NCI-H146 (cell line): ENCODE measurements at regions not wholly inside any gene's neighbourhood (a gene's known extent, or its start where the extent isn't known, plus 50 kb on each side); places are given as distances from the start of the nearest gene placed in this dataset.
"Not testable (repeated sequence)": the region's sequence is repeated elsewhere in the genome, so short reads cannot be mapped to it uniquely, and the experiment has no call there.

Experiments
- DNase-seq: peaks from one replicate; lab custom pipeline; 2025; lab: John Stamatoyannopoulos, UW

DNA sequence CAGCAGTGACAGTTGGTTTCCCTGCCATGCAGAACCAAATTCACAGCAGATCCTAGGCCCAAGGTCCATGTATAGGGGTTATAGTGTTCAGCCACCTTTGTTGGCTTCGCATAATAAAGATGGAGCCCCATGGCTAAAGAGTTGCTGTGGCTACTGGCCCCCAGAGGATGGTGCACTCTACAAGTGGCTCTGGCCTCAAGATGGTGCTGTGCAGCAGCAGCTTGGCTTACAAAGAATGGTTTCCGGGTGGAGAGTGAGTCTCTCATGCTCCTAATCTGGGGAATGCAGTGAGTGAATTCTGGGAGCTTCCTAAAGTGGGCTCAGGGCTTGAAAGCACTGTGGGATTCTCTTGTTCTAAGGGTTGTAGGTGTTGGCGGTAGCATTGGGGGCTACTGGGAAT lies 1199.7 kb downstream of the CNTNAP5 start:
- peak; percentile 61 for DNase-seq

DNA sequence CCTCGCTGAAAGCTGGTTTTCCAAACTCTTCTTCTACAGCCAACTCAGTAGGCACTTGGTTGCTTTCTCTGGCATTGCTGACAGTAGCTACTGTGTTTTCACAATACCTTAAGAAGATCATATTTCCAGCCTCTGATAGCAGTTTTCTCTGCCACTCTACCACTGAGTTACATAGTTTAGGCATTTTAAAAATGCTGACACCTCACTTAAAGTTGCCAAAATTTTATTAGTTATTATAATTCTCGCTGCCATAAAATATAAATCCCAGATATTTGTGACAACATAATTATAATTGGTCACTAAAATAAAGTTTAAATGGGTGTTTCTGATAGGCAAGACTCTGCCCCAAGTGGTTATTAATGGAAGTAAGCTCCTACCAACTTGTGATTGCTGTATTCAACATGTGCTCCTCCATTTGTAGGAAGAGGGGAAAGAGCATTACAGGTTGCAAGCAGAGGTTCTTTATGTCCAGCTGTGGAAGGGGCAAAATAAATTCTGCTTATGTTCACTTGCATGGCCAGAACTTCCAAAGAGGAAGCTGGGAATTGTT lies 1202.8 kb downstream of the CNTNAP5 start:
- no peak for DNase-seq

DNA sequence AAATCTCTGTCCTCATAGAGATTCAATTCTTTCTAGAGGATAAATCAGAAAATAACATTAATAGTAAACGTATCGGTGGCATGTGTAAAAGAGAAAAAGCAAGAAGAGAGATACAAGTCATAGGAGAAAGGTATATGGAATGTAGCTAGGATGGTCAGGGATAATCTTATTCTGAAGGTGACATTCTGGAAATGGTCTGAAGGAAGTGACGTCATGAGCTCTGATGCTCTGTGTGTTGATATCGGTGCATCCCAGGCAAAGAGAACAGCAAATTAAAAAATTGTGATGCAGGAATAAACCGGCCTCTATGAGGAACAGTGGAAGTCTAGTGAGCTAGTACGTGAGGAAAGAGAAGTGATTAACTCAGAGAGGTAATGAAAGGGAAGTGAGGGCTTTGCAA lies 1215.8 kb downstream of the CNTNAP5 start:
- no peak for DNase-seq

DNA sequence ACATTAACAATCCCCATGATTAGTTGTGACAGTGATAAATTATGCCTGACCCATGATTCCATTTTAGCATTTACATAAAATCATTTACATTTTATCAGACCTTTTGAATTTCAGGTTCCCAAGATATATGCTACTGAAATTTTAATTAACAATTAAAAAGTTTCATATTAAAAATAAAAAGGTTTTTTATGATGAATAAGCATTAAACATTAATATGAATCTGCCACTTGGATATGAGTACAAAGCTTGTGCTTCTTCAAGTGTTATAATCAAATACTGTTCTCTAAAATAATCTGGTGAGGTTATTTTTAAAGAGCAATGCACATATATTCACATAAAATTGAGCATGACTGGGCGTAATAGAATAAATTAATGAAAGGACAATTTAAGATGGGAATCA lies 1218.0 kb downstream of the CNTNAP5 start:
- no peak for DNase-seq

DNA sequence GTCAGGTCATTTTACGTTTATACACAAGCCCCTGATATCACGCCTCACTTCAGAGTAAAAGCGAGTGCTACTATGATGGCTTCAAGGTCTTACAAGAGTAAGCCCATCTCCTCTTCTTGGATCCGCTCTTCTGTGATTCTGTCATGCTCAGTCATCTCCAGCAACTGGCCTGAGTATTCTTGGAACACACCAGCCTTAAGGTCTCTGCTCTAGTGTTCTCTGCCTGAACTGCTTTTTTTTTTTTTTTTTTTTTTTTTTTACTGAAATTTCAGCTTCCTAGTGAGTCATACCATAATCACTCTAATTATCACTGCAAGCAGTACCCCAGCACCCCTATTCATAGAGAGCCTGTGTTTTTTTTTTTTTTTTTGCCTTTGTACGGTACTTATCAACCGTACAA lies 1228.9 kb downstream of the CNTNAP5 start:
- peak; percentile 54 for DNase-seq

DNA sequence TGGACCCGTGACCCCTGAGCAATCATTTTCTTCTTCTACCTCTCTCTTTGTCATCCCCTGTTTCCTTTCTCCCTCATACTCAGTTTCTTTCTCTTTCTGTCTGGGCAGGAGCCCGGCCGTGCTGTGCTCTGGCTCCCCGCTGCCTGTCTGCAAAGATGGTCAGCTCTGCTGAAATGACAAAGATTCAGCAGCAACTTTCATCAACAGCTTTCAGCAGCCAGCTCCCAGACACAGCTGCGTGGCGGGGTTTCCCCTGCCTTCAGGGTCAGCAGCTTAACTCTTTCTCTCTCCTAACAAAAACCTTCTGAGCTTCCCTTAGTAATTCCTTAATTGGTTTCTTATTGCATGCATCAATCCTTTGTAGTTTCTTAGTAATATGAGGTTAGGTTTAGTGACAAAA lies 1234.4 kb downstream of the CNTNAP5 start:
- no peak for DNase-seq

DNA sequence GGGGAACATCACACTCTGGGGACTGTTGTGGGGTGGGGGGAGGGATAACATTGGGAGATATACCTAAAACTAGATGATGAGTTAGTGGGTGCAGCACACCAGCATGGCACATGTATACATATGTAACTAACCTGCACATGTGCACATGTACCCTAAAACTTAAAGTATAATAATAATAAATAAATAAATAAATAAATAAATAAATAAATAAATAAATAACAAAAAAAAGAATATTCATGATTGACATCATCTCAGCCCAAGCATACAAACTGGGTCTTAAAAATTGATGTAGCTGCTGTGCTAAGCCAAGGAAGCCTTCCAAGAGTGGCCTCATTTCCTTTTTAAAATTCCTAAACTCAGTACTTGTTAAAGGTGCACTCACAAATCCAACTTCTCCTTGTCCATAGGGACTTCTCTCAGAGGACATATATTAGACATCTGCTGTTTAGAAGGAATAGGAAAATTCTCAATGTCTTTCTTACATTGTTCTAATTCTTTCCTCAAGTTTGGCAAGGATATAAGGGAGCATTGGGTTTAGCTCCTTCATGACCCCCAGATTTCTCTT lies 1235.4 kb downstream of the CNTNAP5 start:
- DNase-seq, result not testable (repeated sequence)

DNA sequence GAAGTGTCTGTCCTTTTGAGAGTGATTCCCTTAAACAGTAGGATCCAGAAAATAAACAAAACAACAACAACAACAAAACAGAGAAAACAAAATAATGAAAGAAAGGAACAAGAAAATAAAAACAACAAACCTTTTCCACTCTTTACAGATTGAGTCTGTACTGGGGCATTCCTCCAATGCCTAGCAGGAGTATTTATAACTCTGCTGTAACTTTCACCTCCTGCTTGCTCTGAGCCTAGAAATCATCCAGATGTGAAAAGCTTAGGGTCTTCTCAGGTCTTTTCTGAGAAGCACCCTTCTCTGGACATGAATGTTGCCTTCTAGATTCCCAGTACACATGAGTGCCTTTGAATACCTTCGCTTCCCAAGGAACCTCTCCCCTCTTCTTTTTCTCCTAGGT lies 1239.4 kb downstream of the CNTNAP5 start:
- no peak for DNase-seq

DNA sequence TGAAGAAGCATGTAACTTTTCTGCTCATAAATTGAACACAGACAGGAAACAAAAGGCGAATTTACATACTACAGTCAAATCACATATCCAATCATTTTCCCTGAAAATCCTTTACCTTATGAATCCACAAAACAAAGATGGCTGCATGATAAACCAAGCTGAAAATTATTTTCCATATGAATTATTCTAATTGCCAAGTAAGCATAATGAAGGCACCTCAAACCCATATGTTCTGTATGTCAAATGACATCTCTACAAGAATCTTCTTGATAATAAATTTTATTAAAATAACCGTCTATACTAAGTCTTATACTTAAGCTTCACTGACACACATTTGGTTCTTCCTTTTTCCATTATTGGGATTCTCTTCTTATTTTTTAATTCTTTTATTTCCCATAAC lies 1242.6 kb downstream of the CNTNAP5 start:
- no peak for DNase-seq

DNA sequence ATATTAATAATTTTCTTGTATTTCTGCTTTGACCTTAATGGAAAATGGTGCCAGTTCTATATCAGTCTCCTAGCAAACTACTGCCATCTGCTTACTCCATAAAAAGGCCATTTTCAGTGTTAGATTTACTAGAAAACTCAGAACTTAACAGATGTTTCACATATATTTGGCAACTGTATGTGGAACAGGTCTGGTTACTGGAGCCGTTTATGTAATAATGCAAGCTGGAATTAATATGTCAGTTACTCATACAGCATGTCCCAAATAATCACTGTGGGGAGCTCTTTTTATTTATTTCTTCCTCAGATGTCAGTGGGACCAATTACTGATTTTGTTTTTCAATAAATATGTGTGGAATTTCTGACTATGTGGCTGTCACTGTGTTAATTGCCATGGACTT lies 1247.6 kb downstream of the CNTNAP5 start:
- no peak for DNase-seq

DNA sequence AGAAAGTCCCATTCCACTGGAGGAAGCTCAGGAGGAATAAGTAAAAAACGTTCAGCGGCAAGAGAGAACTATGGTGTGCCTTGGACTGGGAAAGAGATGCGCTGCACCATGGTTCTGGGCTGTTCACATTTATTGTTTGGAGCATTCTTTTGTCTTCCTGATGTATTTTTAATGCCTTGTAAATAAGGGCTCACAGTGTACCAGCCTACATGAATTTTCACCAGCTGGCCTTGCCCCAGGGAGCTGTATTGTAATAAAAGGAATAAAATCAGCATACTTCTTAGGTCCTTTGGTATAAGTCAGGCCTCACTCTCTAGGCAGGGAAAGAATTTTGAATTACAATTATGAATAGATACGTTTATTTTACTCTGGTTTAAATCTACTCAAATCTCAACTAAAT lies 1249.6 kb downstream of the CNTNAP5 start:
- no peak for DNase-seq

DNA sequence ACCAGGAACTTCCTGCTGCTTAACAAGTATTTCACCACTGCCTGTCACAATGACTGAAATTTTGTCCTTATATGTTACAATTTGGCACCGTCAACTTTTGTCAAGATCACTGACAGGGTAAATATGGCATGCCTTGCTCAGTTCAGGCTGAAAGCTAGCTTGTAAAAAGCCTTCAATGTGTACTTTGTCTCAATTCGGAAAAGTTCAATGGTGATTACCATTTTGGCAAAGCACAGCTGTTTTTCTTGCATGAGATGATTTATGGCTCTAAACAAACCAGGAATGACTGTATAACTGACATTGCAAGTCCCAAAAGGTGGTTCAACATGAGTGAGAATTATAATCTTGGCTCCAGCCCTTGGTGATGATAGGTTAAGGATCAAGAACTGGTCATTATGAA lies 1255.2 kb downstream of the CNTNAP5 start:
- no peak for DNase-seq

DNA sequence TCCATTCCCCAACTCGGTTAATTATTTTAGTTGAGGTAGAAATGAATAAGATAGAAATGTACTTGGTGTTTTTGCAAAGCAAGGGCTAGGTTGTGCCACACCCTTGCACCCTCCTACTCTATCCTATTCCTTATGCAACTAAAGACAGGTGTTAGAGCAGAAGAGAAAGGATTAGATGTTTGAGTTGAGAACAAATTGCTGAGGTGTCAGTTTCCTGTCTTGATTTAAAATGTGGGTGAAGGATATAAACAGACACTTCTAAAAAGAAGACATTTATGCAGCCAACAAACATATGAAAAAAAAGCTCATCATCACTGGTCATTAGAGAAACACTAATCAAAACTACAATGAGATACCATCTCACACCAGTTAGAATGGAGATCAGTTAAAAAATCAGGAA lies 1256.2 kb downstream of the CNTNAP5 start:
- no peak for DNase-seq

DNA sequence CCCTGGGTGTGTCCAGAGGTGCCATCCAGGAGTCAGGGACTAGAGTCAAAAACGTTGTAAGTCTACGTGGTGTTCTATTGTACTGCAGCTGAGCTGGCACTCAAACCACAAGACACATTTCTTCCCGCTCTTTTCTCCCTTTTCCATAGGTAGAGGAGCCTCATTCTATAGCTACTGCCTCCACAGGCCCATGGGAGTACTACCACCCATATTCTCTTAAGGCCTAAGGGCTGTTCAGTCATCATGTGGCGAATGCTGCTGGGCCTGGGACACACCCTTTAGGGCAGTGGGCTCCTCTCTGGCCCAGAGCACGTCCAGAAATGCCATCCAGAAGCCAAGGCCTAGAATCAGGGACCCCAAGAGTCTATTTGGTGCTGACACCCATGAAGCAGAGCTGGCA lies 1271.7 kb downstream of the CNTNAP5 start:
- no peak for DNase-seq

DNA sequence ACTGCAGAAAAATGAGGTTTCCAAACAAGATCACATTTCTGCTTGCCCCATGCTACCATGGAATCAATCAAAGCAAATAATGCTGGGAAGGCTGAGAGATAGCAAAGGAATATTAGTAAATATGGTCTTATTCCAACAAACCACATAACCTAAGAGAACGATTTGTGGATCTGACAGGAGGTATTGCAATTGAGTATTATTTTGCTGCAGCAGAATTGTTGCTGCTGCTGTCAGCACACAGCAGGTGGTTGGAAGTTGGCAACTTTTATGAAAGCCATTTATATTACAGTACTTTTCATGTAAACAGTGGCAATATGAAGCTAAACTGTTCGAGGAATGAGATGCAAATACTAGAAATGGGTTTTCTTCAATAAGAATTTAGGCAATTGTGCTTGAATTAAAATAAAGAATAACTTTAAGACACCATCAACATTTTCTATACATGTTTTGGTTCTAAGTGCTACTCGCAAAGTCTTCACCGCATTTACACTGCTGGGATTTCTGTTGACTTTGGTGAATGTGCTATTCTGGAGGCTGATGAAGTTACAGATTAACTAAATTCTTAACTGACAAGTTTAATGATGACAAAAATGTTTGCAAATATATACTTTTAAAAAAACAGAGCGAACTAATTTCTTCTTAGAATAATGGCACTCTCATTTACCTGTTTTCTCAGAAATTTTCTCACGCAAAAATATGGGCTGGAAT lies 1285.7 kb downstream of the CNTNAP5 start:
- DNase-seq, result no peak

DNA sequence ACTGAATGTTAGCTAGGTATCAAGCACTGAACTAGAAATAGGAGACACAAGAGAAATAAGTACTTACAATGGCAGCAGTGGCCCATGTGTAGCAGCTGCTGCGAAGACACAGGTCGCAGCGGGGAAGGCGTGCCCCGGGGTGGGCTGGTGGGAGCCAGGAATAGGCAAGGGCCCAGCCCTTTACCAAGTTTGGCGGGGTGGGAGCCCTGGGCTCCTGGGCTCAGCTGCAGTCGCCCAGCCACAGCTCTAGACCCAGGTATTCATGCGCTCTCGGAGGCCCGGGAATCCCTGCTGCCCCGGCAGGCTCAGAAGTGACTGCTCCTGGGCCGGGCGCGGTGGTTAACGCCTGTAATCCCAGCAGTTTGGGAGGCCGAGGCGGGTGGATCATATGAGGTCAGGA lies 1287.3 kb downstream of the CNTNAP5 start:
- no peak for DNase-seq

DNA sequence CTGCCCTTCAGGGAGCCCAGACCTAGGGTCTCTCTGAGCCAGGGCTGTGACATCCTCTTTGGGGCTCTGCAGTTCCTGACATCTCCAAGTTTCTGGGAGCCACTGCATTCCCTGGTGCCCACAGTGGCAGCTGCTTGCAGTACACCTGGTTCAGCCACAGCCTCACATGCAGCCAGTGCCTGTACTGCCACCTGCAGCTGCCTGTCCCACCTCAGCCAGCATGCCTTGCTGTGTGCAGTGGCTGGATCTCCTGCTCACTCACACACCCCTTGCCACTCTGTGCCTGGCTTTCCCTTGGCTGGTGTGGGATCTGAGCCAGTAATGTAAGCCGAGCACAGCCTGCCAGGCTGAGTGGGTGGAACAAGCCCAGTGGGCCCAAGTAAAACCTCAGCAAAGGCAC lies 1288.7 kb downstream of the CNTNAP5 start:
- no peak for DNase-seq

DNA sequence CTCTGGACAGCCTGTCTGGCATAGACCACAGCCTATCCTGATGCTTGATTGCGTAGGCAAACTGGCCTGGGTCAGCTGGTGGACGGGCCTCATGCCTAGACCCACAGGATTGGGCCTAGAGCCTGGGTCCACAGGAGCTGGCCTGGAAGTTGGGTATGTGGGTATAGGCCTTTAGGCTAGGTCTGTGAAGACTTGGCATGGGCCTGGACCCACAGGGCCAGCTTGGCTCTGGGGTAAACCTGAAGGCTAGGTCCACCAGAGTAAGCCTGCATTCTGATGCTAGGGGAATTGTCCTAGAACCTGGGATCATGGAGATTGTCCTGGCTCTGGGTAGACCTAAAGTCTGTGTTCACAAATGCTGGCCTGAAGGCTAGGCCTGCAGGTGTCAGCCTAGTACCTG lies 1293.7 kb downstream of the CNTNAP5 start:
- DNase-seq, result no peak

DNA sequence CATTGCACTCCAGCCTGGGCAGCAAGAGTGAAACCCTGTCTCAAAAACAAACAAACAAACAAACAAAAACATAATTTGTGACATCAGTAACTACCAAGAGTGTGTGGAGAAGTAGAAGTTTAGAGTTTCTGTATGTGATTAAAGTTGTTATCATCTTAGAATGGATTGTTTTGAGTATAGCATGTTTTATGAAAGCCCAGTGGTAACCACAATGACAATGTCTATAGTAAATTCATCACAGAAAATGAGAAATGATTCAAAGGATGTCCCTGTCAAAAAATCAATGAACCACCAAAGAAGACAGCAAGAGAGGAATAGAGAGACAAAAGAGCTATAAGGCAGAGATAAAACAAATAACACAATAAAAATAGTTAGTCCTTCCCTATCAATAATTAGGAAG lies 1299.2 kb downstream of the CNTNAP5 start:
- DNase-seq, result no peak

DNA sequence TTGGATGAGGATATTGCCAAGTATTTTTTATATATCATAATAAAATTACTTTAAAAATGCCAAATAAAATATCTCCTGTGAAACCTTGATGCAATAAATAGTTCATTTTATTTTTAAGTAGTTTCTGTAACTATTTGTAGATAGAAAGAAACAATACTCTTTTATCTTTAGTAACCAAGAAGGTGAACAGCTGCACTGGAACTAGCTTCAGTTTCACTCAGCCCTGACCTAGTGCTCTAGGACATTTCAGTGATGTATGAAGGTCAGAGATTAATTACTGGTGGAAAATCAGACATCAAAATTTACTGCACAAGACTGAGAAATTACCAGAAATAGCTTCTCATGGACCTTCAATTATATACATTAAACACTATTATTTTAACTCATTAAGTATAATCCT lies 1305.0 kb downstream of the CNTNAP5 start:
- no peak for DNase-seq

DNA sequence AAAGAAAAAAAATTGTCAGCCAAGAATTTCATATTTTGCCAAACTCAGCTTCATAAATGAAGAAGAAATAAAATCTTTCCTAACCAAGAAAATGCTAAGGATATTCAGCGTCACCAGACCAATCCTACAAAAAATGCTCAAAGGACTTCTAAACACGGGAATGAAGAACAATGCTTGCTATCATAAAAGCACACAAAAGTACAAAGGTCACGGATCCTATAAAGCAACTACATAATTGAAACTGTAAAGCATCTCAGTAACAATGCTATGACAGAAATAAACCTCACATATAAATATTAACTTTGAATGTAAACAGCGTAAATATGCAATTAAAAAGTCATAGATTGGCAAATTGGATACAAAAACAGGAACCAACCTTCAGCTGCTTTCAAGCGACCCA lies 1314.6 kb upstream of the GYPC start:
- no peak for DNase-seq

DNA sequence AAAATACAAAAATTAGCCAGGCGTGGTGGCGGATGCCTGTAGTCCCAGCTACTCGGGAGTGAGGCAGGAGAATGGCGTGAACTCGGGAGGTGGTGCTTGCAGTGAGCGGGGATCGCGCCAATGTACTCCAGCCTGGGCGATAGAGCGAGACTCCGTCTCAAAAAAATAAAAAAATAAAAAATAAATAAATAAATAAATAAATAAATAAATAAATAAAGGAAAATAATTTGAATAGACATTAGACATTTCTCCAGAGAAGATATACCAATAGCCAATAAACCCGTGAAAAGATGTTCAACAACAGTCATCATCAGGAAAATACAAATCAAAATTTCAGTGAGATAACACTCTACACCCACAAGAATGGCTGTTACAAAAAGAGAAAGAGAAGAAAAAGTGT lies 1302.4 kb upstream of the GYPC start:
- not testable (repeated sequence) for DNase-seq

DNA sequence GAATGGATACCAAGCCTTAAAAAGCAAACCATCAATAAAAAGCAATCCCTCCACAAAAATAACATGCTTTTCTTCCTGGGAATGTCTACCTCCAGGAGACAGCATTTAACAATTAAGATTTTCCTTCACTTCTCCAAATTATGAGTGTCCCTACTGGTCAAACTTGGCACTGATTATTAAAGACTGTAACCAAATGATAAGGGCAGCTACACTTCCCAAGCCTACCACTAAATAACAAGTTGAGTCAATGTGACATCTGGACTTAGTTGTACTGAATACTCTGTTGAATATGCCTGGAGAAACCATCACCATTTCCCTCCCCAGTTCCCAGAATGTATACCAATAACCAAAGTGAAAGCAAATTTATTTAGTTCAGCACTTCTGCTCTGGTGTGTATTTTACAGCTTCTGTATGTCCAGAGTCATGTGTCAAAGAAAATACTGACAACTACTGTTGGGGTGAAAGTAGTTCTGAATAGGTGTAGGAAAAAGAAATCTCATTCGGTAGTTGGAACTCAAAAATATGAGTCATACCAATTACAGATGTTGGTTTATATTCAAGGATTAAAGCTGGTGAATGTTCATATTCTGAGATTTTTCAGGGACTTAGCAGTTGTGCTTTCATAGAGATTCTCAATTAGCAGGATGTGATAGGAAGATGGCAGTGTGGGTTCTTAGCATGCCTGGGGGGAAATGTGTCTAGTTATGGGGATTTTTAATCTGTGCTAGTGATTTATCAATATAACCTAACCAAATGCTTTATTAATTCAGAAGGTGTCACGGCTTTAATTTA lies 1291.6 kb upstream of the GYPC start:
- DNase-seq, result no peak
